GM23338 (cell line): ENCODE measurements at regions not wholly inside any gene's neighbourhood (a gene's known extent, or its start where the extent isn't known, plus 50 kb on each side); places are given as distances from the start of the nearest gene placed in this dataset.

Source experiments
- ATAC-seq: fragments of 200-7000 bp; cut with Tn5 transposase; 3 replicates; pipeline ENCODE4 v1.9.1; 2020
- DNase-seq: peaks from one replicate; pipeline ENCODE4 v3.0.0-alpha.2; 2015; ENCODE audit warnings: low spot score
- H2AFZ ChIP-seq: fragments of 200-600 bp; sonication (generic); 2 replicates; pipeline ENCODE4 v1.8.0; 2016; ENCODE audit warnings: antibody characterized with exemption, mild to moderate bottlenecking, moderate library complexity
- H3F3A ChIP-seq: fragments of 200-600 bp; sonication (generic); replicated peaks from 2 replicates; pipeline ENCODE4 v1.8.0; 2017; ENCODE audit warnings: antibody characterized with exemption, mixed run types, low read depth
- H3K27ac ChIP-seq: fragments of 200-600 bp; sonication (generic); 2 replicates; pipeline ENCODE4 v1.6.1; 2016; ENCODE audit warnings: low read depth
- H3K27me3 ChIP-seq: fragments of 200-600 bp; sonication (generic); 2 replicates; pipeline ENCODE4 v1.8.0; 2016; ENCODE audit warnings: mild to moderate bottlenecking, mixed run types, moderate library complexity; ENCODE audit not compliant: insufficient read depth
- H3K36me3 ChIP-seq: fragments of 200-600 bp; sonication (generic); 2 replicates; pipeline ENCODE4 v1.8.0; 2016; ENCODE audit warnings: mild to moderate bottlenecking; ENCODE audit not compliant: insufficient read depth
- H3K4me1 ChIP-seq: fragments of 200-600 bp; sonication (generic); 2 replicates; pipeline ENCODE4 v1.8.0; 2016; ENCODE audit warnings: mild to moderate bottlenecking, moderate library complexity; ENCODE audit not compliant: insufficient read depth
- H3K4me2 ChIP-seq: fragments of 200-600 bp; sonication (generic); 2 replicates; pipeline ENCODE4 v1.7.1; 2017; ENCODE audit warnings: mixed run types
- H3K4me3 ChIP-seq: fragments of 200-600 bp; sonication (generic); 2 replicates; pipeline ENCODE4 v1.6.1; 2016; ENCODE audit warnings: mixed run types
- H3K79me2 ChIP-seq: fragments of 200-600 bp; sonication (generic); replicated peaks from 2 replicates; pipeline ENCODE4 v1.8.0; 2017; ENCODE audit warnings: mild to moderate bottlenecking; ENCODE audit not compliant: insufficient read depth
- H3K9me2 ChIP-seq: fragments of 200-600 bp; sonication (generic); 2 replicates; pipeline ENCODE4 v1.8.0; 2017; ENCODE audit not compliant: insufficient read depth
- H4K20me1 ChIP-seq: fragments of 200-600 bp; sonication (generic); replicated peaks from 2 replicates; pipeline ENCODE4 v1.8.0; 2017; ENCODE audit warnings: mild to moderate bottlenecking; ENCODE audit not compliant: insufficient read depth
- H3K27ac Mint-ChIP-seq: 2 replicates; pipeline ENCODE4 v1.8.0; 2020; ENCODE audit warnings: inconsistent platforms, mild to moderate bottlenecking, moderate library complexity, mixed read lengths
- H3K27me3 Mint-ChIP-seq: 3 replicates; pipeline ENCODE4 v1.8.0; 2022; ENCODE audit warnings: low read depth, mild to moderate bottlenecking, moderate library complexity, mixed read lengths, inconsistent platforms; ENCODE audit not compliant: insufficient read depth, poor library complexity
- H3K36me3 Mint-ChIP-seq: 3 replicates; pipeline ENCODE4 v1.8.0; 2021; ENCODE audit warnings: low read depth, mild to moderate bottlenecking, inconsistent platforms, moderate library complexity, mixed read lengths
- H3K4me1 Mint-ChIP-seq: 3 replicates; pipeline ENCODE4 v1.8.0; 2020; ENCODE audit warnings: mild to moderate bottlenecking, inconsistent platforms, mixed read lengths
- H3K4me3 Mint-ChIP-seq: 3 replicates; pipeline ENCODE4 v1.8.0; 2021; ENCODE audit warnings: moderate library complexity, mild to moderate bottlenecking, inconsistent platforms, mixed read lengths
- H3K9me3 Mint-ChIP-seq: 3 replicates; pipeline ENCODE4 v1.8.0; 2020; ENCODE audit warnings: moderate library complexity, mild to moderate bottlenecking, inconsistent platforms, mixed read lengths
- CREB1 ChIP-seq: fragments of 250-450 bp; sonication (Bioruptor Pico); IDR thresholded peaks from 2 replicates; pipeline ENCODE4 v1.5.0; 2020; ENCODE audit warnings: low read depth, mild to moderate bottlenecking, moderate library complexity
- ETS1 ChIP-seq: IDR thresholded peaks from 2 replicates; pipeline ENCODE4 v1.6.1; 2016; ENCODE audit warnings: antibody characterized with exemption
- EZH2 ChIP-seq: fragments of 200-600 bp; sonication (generic); IDR thresholded peaks from one replicate; pipeline ENCODE4 v1.8.0; 2017; ENCODE audit warnings: antibody characterized with exemption, mild to moderate bottlenecking, low read depth; ENCODE audit not compliant: unreplicated experiment
- EZH2phosphoT487 ChIP-seq: fragments of 200-600 bp; sonication (generic); IDR thresholded peaks from one replicate; pipeline ENCODE4 v1.8.1; 2018; ENCODE audit warnings: antibody characterized with exemption; ENCODE audit not compliant: unreplicated experiment
- JUNB ChIP-seq: IDR thresholded peaks from one replicate; pipeline ENCODE4 v1.6.1; 2016; ENCODE audit warnings: antibody characterized with exemption; ENCODE audit not compliant: unreplicated experiment
- NANOG ChIP-seq: IDR thresholded peaks from 2 replicates; pipeline ENCODE4 v1.6.1; 2016; ENCODE audit warnings: antibody characterized with exemption, borderline replicate concordance
- POLR2AphosphoS5 ChIP-seq: IDR thresholded peaks from 2 replicates; pipeline ENCODE4 v1.6.1; 2016; ENCODE audit warnings: antibody characterized with exemption, low read depth
- STAT1 ChIP-seq: IDR thresholded peaks from one replicate; pipeline ENCODE4 v1.6.1; 2016; ENCODE audit warnings: antibody characterized with exemption; ENCODE audit not compliant: unreplicated experiment
- ZNF114 ChIP-seq: fragments of 250-450 bp; sonication (Bioruptor Pico); IDR thresholded peaks from 2 replicates; pipeline ENCODE4 v1.5.0; 2020; ENCODE audit warnings: mild to moderate bottlenecking, moderate library complexity
- ZNF331 ChIP-seq: fragments of 250-450 bp; sonication (Bioruptor Pico); IDR thresholded peaks from 2 replicates; pipeline ENCODE4 v1.5.0; 2020; ENCODE audit warnings: low read depth, mild to moderate bottlenecking, moderate library complexity
- TF ChIP-seq, protein P1 (sequence below): fragments of 250-450 bp; sonication (Bioruptor Pico); IDR thresholded peaks from 2 replicates; pipeline ENCODE4 v1.5.0; 2020; ENCODE audit warnings: mild to moderate bottlenecking, moderate library complexity

- Histone ChIP-seq H3K4me1 (no peaks in the 10 kb centered on the region), H3F3A (no peaks in the 10 kb centered on the region), H3K27me3 (no peaks in the 10 kb centered on the region), H3K36me3 (no peaks in the 10 kb centered on the region), H3K9me2 (no peaks in the 10 kb centered on the region), H2AFZ (no peak overlapping the region), H3K27ac (0 out of 2 replicates have a peak overlapping the region, but pooled peaks have one; percentile 14), H3K4me2 (no peak overlapping the region), H3K4me3 (no peak overlapping the region), H3K79me2 (peaks cover 4% of the 10 kb centered on the region; the same call in 1 of the 2 replicates), H4K20me1 (0 out of 2 replicates have a peak, but pooled peaks cover 3% of the 10 kb centered on the region)
- peaks cover 2% of the 10 kb centered on the region; the same call in 2 of the 3 replicates for H3K9me3 Mint-ChIP-seq
- H3K4me1 Mint-ChIP-seq: peaks cover 9% of the 10 kb centered on the region; the same call in 2 of the 3 replicates
- H3K27ac Mint-ChIP-seq: no peak overlapping the region
- ATAC-seq: no peak
- H3K4me3 Mint-ChIP-seq: peak overlapping the region; percentile 65; the same call in 1 of the 3 replicates
- peaks cover 14% of the 10 kb centered on the region for H3K27me3 Mint-ChIP-seq
- no peak for TF ChIP-seq JUNB
- no peak for TF ChIP-seq ETS1
- no peak for TF ChIP-seq EZH2
- TF ChIP-seq NANOG: no peak
- no peak for TF ChIP-seq ZNF114 (CRISPR knock-in tag)
- TF ChIP-seq EZH2phosphoT487: no peak
- no peak for TF ChIP-seq CREB1 (CRISPR knock-in tag)
- no peak for TF ChIP-seq ZNF331 (CRISPR knock-in tag)
- peaks cover 14% of the 10 kb centered on the region for H3K36me3 Mint-ChIP-seq
- no peak for DNase-seq
Measured at GRCh38 chr12:124390442-124391097, 95.7 kb downstream of the RFLNA start.

DNA sequence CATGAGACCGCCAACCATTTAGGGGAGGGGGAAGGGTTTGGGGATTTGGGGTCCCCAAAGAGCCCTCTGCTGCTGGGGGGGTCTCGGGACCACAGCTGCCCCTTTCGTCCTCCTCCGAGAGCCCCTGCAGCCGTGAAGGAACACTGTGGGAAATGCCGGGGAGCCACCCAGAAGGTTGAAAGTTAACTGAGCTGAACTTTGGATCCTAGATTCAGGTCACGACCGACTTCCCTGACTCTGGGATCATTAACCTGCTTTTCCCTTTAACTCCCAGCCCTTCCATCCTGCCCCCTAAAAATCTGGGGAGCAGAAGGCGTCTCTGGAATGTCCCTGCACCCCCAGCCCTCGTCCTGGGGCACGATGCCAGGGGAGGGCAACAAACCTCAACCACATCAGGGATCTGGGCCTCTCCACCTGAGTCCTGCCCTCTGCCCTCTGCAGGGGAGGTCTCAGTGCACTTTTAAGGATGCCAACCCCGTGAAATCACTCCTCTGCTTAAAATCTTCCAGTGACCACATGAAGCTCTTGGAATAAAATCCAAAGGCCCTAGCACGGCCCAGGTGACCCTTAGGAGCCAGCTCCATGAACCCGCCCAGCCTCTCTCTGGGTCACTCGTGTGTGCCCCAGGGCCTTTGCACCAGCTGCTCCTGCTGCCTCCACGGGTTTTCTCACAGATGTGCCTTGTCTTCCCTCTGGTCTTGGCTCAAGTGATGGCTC lies 95.0 kb downstream of the RFLNA start:
- peaks cover 10% of the 10 kb centered on the region for H3K27me3 Mint-ChIP-seq
- Histone ChIP-seq H3K9me2 (no peaks in the 10 kb centered on the region), H3K27me3 (no peaks in the 10 kb centered on the region), H3K36me3 (no peaks in the 10 kb centered on the region), H2AFZ (no peak overlapping the region), H3K27ac (no peak overlapping the region), H4K20me1 (0 out of 2 replicates have a peak, but pooled peaks cover 3% of the 10 kb centered on the region), H3K79me2 (peaks cover 4% of the 10 kb centered on the region; the same call in 1 of the 2 replicates), H3K4me3 (peak overlapping the region; percentile 57), H3F3A (no peaks in the 10 kb centered on the region), H3K4me1 (no peaks in the 10 kb centered on the region), H3K4me2 (peak overlapping the region; percentile 77)
- peak overlapping the region; percentile 65 for H3K4me3 Mint-ChIP-seq
- peaks cover 2% of the 10 kb centered on the region; the same call in 2 of the 3 replicates for H3K9me3 Mint-ChIP-seq
- DNase-seq: no peak
- peaks cover 14% of the 10 kb centered on the region for H3K36me3 Mint-ChIP-seq
- H3K4me1 Mint-ChIP-seq: peaks cover 7% of the 10 kb centered on the region; the same call in 2 of the 3 replicates
- no peak for ATAC-seq
- no peak overlapping the region for H3K27ac Mint-ChIP-seq
- TF ChIP-seq POLR2AphosphoS5: no peak
- TF ChIP-seq EZH2: no peak
- TF ChIP-seq, protein P1, sequence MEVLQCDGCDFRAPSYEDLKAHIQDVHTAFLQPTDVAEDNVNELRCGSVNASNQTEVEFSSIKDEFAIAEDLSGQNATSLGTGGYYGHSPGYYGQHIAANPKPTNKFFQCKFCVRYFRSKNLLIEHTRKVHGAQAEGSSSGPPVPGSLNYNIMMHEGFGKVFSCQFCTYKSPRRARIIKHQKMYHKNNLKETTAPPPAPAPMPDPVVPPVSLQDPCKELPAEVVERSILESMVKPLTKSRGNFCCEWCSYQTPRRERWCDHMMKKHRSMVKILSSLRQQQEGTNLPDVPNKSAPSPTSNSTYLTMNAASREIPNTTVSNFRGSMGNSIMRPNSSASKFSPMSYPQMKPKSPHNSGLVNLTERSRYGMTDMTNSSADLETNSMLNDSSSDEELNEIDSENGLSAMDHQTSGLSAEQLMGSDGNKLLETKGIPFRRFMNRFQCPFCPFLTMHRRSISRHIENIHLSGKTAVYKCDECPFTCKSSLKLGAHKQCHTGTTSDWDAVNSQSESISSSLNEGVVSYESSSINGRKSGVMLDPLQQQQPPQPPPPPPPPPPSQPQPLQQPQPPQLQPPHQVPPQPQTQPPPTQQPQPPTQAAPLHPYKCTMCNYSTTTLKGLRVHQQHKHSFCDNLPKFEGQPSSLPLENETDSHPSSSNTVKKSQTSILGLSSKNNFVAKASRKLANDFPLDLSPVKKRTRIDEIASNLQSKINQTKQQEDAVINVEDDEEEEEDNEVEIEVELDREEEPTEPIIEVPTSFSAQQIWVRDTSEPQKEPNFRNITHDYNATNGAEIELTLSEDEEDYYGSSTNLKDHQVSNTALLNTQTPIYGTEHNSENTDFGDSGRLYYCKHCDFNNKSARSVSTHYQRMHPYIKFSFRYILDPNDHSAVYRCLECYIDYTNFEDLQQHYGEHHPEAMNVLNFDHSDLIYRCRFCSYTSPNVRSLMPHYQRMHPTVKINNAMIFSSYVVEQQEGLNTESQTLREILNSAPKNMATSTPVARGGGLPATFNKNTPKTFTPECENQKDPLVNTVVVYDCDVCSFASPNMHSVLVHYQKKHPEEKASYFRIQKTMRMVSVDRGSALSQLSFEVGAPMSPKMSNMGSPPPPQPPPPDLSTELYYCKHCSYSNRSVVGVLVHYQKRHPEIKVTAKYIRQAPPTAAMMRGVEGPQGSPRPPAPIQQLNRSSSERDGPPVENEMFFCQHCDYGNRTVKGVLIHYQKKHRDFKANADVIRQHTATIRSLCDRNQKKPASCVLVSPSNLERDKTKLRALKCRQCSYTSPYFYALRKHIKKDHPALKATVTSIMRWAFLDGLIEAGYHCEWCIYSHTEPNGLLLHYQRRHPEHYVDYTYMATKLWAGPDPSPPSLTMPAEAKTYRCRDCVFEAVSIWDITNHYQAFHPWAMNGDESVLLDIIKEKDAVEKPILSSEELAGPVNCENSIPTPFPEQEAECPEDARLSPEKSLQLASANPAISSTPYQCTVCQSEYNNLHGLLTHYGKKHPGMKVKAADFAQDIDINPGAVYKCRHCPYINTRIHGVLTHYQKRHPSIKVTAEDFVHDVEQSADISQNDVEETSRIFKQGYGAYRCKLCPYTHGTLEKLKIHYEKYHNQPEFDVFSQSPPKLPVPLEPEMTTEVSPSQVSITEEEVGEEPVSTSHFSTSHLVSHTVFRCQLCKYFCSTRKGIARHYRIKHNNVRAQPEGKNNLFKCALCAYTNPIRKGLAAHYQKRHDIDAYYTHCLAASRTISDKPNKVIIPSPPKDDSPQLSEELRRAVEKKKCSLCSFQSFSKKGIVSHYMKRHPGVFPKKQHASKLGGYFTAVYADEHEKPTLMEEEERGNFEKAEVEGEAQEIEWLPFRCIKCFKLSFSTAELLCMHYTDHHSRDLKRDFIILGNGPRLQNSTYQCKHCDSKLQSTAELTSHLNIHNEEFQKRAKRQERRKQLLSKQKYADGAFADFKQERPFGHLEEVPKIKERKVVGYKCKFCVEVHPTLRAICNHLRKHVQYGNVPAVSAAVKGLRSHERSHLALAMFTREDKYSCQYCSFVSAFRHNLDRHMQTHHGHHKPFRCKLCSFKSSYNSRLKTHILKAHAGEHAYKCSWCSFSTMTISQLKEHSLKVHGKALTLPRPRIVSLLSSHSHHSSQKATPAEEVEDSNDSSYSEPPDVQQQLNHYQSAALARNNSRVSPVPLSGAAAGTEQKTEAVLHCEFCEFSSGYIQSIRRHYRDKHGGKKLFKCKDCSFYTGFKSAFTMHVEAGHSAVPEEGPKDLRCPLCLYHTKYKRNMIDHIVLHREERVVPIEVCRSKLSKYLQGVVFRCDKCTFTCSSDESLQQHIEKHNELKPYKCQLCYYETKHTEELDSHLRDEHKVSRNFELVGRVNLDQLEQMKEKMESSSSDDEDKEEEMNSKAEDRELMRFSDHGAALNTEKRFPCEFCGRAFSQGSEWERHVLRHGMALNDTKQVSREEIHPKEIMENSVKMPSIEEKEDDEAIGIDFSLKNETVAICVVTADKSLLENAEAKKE: no peak
- no peak for TF ChIP-seq JUNB
- TF ChIP-seq EZH2phosphoT487: no peak
- TF ChIP-seq ZNF114 (CRISPR knock-in tag): no peak
- no peak for TF ChIP-seq CREB1 (CRISPR knock-in tag)
- TF ChIP-seq ETS1: no peak
- no peak for TF ChIP-seq ZNF331 (CRISPR knock-in tag)
- no peak for TF ChIP-seq STAT1
